ENCODE measurements at regions not wholly inside any gene's neighbourhood (a gene's known extent, or its start where the extent isn't known, plus 50 kb on each side); places are given as distances from the start of the nearest gene placed in this dataset.

DNA sequence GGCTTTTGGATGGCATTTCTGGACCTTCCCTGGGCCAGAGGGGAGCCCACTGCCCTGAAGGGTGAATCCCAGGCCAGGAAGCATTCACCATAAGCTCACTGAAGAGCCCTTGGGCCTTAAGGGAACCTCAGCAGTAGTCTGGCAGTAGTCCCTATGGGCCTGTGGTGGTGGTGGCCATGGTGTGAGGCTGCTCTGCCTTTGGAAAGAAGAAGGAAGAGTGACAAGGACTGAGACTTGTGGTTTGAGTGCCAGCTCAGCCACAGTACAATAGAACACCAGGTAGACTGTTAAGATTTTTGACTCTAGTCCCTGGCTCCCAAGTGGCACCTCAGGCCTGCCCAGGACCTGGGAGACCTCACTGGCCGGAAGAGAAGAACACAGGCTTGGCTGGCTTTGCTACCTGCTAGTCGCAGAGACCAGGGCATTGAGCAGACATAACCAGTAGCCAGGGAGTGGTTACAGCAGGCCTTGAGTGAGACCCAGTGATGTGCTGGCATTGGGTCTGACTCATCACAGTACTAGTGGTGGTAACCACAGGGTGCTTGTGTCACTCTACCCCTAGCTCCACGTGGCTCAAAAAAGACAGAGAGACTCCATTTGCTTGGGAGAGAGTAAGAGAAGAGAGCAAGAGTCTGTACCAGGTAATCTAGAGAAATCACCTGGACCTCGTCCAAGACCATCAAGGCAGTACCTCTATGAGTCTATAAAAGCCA lies 259.8 kb upstream of the BLID start:
- TF ChIP-seq, protein P1, sequence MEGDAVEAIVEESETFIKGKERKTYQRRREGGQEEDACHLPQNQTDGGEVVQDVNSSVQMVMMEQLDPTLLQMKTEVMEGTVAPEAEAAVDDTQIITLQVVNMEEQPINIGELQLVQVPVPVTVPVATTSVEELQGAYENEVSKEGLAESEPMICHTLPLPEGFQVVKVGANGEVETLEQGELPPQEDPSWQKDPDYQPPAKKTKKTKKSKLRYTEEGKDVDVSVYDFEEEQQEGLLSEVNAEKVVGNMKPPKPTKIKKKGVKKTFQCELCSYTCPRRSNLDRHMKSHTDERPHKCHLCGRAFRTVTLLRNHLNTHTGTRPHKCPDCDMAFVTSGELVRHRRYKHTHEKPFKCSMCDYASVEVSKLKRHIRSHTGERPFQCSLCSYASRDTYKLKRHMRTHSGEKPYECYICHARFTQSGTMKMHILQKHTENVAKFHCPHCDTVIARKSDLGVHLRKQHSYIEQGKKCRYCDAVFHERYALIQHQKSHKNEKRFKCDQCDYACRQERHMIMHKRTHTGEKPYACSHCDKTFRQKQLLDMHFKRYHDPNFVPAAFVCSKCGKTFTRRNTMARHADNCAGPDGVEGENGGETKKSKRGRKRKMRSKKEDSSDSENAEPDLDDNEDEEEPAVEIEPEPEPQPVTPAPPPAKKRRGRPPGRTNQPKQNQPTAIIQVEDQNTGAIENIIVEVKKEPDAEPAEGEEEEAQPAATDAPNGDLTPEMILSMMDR (conservative IDR thresholded peaks at IDR 0.05; ENCODE audit: control insufficient read depth, insufficient read depth, low read depth, low read length) = no peak
- H3K4me3 ChIP-seq (ENCODE audit: control insufficient read depth, low read depth, low read length) = no peak overlapping the region
- peak; percentile 60 for DNase-seq (ENCODE audit: low read depth)

DNA sequence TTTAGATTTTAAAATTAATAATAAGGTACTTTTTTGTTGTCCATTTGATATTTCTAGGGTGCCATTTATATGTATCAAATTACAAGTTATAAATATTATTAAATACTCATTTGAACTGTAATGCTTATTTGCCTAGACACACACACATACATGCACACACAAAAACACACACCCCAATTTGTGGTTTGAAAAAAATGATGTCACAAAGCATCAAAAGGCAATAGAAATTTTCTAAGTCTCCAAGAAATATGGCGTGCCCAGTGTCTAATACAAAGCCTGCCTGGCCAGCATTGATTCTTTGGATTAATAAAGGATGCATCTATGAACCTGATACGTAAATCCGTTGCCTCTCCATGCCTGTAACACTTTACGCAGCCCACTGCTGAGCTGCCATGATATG lies 252.8 kb upstream of the BLID start:
- no peak for DNase-seq (ENCODE audit: low read depth)
- H3K4me3 ChIP-seq (ENCODE audit: control insufficient read depth, low read depth, low read length) = no peak overlapping the region
- TF ChIP-seq, protein P1 (conservative IDR thresholded peaks at IDR 0.05; ENCODE audit: control insufficient read depth, insufficient read depth, low read depth, low read length) = no peak

DNA sequence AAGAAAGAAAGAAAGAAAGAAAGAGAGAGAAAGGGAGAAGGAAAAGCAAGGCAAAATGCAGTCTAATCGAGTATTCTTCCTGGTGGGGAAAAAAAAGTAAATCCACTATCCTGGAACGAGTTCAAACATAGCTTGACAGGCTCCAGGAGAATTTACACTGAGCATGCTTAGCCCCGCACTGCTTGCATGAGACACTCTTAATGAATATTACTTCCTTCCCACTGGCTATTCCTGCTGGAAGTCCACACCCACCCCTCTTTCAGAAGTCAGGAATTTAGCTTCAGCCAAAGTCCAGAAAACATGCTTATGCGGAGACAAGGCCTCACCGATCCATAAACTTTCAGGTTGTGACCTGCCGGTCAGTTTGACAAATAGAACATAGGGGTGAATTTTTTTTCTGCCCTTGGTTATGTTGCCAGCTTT lies 251.8 kb upstream of the BLID start:
- TF ChIP-seq, protein P1 (conservative IDR thresholded peaks at IDR 0.05; ENCODE audit: control insufficient read depth, insufficient read depth, low read depth, low read length) = no peak
- peak; percentile 45 for DNase-seq (ENCODE audit: low read depth)
- no peak overlapping the region for H3K4me3 ChIP-seq (ENCODE audit: control insufficient read depth, low read depth, low read length)

DNA sequence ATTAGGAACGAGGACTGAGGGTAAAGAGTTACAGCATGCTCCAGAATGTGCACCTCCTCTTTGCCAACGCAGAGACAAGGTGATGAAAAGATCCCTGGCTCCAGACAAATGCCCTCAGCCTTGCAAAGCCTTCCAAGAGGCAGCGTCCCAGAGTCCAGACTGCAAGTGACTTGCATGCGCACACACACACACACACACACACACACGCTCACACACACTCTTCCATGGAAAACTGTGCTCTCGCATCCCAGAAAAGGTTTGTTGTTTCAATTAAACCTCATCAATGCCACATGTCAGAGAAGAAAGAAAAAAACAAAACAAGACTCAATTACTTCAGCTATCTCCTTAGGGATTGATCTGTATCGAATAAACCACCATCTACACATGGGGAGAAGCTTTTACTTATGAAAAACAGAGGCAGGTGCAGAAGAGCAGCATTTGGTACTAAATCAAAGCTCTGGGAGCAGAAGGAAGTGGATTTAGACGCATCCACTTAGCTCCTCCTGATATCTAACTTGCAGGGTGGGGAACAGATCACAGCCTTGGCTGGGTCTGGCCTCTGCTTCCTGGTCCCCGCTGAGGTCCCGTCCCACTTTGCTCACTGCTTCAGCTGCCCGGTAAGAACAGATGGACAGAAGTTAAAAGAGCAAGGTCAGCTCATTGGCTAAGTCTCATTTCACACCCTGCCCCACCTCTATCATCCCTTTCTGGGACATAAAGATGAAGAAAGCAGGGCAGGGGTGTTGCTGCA lies 249.8 kb upstream of the BLID start:
- peak; percentile 5 for DNase-seq (ENCODE audit: low read depth)
- TF ChIP-seq, protein P1 (conservative IDR thresholded peaks at IDR 0.05; ENCODE audit: control insufficient read depth, insufficient read depth, low read depth, low read length) = no peak
- H3K4me3 ChIP-seq (ENCODE audit: control insufficient read depth, low read depth, low read length) = no peak overlapping the region

DNA sequence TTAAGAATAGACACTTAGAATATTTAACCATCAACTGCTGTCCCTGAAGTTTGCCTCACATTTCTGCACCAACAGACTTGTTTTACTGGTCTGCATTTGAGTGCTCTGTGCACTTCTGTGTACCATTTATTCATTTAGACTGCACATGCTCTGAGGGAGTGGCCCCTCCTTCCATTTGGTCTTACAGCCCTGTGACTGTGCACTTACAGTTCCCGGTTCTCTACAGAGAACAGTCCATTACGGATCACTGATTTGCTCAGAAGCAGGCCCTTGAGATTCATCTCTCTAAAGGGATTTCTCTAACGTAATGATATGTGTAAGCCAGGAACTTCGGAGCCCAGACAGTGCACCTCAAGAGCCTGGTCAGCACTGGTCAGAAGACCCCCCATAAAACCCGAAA lies 247.3 kb upstream of the BLID start:
- TF ChIP-seq, protein P1 (conservative IDR thresholded peaks at IDR 0.05; ENCODE audit: control insufficient read depth, insufficient read depth, low read depth, low read length) = no peak
- DNase-seq (ENCODE audit: low read depth) = no peak
- no peak overlapping the region for H3K4me3 ChIP-seq (ENCODE audit: control insufficient read depth, low read depth, low read length)

DNA sequence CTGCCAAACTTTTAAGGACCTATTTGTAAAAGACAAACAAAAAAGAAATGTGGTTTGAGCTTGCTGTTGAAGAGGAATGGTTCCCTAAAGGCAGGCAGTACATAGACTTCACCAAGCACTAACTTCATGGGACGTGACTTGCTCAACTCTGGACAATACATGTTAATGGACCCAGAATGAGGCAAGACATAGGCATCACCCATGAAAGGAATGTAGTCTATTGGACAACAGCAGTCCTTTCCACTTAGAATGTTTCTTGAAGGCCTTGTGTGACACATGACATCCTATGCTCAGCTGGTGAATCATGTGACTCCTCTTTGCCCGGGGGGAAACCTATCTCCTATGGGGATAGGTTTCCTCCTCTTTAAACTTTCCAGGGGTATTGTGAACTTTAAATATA lies 246.4 kb upstream of the BLID start:
- TF ChIP-seq, protein P1 (conservative IDR thresholded peaks at IDR 0.05; ENCODE audit: control insufficient read depth, insufficient read depth, low read depth, low read length) = no peak
- H3K4me3 ChIP-seq (ENCODE audit: control insufficient read depth, low read depth, low read length) = no peak overlapping the region
- no peak for DNase-seq (ENCODE audit: low read depth)

Data from fibroblast of mammary gland (primary cell).